ENCODE measurements at regions not wholly inside any gene's neighbourhood (a gene's known extent, or its start where the extent isn't known, plus 50 kb on each side); places are given as distances from the start of the nearest gene placed in this dataset.

GRCh38 chr13:44232774-44233173, 140.8 kb upstream of the SERP2 start:
- TF ChIP-seq CTCF (IDR thresholded peaks at IDR 0.05) (no peak), POLR2A (IDR thresholded peaks at IDR 0.05) (no peak), EP300 (IDR thresholded peaks at IDR 0.05; ENCODE audit: low read depth) (no peak), POLR2AphosphoS5 (IDR thresholded peaks at IDR 0.05) (no peak)

Measured in transverse colon (tissue), 4 donors.